Tibial artery (tissue), 4 donors: ENCODE measurements at regions not wholly inside any gene's neighbourhood (a gene's known extent, or its start where the extent isn't known, plus 50 kb on each side); places are given as distances from the start of the nearest gene placed in this dataset.

Source experiments
- DNase-seq, 2 donors: peaks; one replicate each; pipeline ENCODE4 v3.0.0-alpha.2; 2019
- H3K27ac ChIP-seq, 2 donors: fragments of 200-600 bp; sonication (generic) in 1 of 2; 1 replicate in 1 of 2; 2 replicates in 1 of 2; pipeline ENCODE4 v1.5.1; 2018 to 2019; ENCODE audit warnings: mild to moderate bottlenecking in 1 of 2
- H3K27me3 ChIP-seq, 2 donors: fragments of 200-600 bp; sonication (generic) in 1 of 2; one replicate each; pipeline versions ENCODE4 v1.5.1 to v1.6.0; 2016 to 2019
- H3K36me3 ChIP-seq, 3 donors: fragments of 200-600 bp; sonication (generic) in 2 of 3; one replicate each; pipeline ENCODE4 v1.5.1; 2016 to 2019; ENCODE audit warnings: mild to moderate bottlenecking in 2 of 3
- H3K4me1 ChIP-seq, 4 donors: fragments of 200-600 bp; sonication (generic) in 2 of 4; 1 replicate in 3 of 4; 2 replicates in 1 of 4; pipeline ENCODE4 v1.5.1; 2016 to 2019
- H3K4me3 ChIP-seq, 2 donors: fragments of 200-600 bp; sonication (generic) in 1 of 2; 1 replicate in 1 of 2; 2 replicates in 1 of 2; pipeline ENCODE4 v1.5.1; 2018 to 2019; ENCODE audit warnings: mild to moderate bottlenecking in 2 of 2
- H3K9me3 ChIP-seq, 3 donors: fragments of 200-600 bp; sonication (generic) in 1 of 3; one replicate each; pipeline ENCODE4 v1.5.1; 2016 to 2019
- CTCF ChIP-seq, 2 experiments: fragments of 200-600 bp in 1 of 2; fragments of 450-650 bp in 1 of 2; IDR thresholded peaks; one replicate each; pipeline ENCODE4 v1.5.1; 2017 to 2019; ENCODE audit warnings: antibody characterized with exemption in 2 of 2, mild to moderate bottlenecking in 1 of 2, moderate library complexity in 1 of 2
- intact Hi-C: fragments of 100-400 bp; cut with DNase I; formaldehyde crosslinking; loops from one replicate; pipeline ENCODE4 v1.15.0; 2023; ENCODE audit warnings: low total_unique reads

DNA sequence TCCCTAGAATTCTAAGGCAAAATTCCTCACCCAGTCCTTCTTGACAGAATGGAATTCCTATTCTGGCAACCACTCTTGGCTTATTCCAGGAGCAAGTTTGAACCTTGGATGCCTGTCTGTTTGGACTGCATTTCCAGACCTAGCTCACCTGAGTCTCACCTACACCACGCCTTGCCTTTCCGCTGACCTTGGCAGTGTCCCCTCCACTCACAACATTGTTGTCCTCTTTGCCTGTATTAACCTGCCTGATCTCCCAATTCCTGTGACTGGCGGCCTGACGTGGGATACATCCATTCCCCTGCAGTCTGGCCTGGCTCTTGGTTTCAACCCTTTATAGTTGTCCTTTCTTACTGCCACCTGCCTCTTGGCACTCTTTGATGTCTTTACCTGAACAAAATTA is 281.4 kb upstream of the SOX4 start:
- Histone ChIP-seq H3K4me3 (no peak overlapping the region), H3K4me1 (no peaks in the 10 kb centered on the region), H3K27ac (no peak overlapping the region), H3K36me3 (no peaks in the 10 kb centered on the region), H3K27me3 (no peaks in the 10 kb centered on the region), H3K9me3 (no peaks in the 10 kb centered on the region)
- DNase-seq: no peak
- intact Hi-C loops: no loop called here
- no peak for TF ChIP-seq CTCF (IDR thresholded peaks at IDR 0.05)

- intact Hi-C loops: no loop called here
- no peak for DNase-seq
- no peak for TF ChIP-seq CTCF (IDR thresholded peaks at IDR 0.05)
These were observed 275.9 kb upstream of the SOX4 start for GRCh38 chr6:21317642-21318041.

GRCh38 chr6:21321076-21321475 is 272.5 kb upstream of the SOX4 start:
- no peaks in the 10 kb centered on the region for H3K4me1 ChIP-seq
- TF ChIP-seq CTCF (IDR thresholded peaks at IDR 0.05): no peak
- H3K9me3 ChIP-seq: no peaks in the 10 kb centered on the region
- H3K36me3 ChIP-seq: no peaks in the 10 kb centered on the region
- no peak overlapping the region for H3K4me3 ChIP-seq
- intact Hi-C loops: no loop called here
- H3K27me3 ChIP-seq: no peaks in the 10 kb centered on the region
- DNase-seq: no peak
- no peak overlapping the region for H3K27ac ChIP-seq

More at GRCh38 chr6:21317642-21318041, 275.9 kb upstream of the SOX4 start:
- no peaks in the 10 kb centered on the region for H3K36me3 ChIP-seq
- no peak overlapping the region for H3K4me3 ChIP-seq
- no peaks in the 10 kb centered on the region for H3K4me1 ChIP-seq
- H3K9me3 ChIP-seq: no peaks in the 10 kb centered on the region
- no peaks in the 10 kb centered on the region for H3K27me3 ChIP-seq
- no peak overlapping the region for H3K27ac ChIP-seq

DNA sequence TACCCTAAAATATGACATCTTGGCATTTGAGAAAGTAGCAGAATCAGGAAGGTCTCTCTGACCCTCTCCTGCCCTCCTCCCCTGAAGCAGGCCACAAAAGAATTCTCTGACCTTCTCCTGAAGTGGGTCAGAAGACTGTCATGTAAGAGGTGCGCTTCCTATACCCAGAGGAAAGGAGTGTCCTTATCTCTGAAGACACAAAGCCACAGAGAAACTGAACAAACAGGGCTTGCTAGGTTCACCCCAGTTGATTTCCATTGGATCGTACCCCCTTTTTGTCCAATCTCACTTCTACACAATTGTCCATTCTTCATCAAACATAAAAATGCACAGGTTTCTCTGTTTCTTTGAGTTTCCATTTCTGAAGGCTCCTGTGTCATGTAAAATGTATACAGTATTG is 272.0 kb upstream of the SOX4 start:
- intact Hi-C loops: no loop called here
- Histone ChIP-seq H3K27me3 (no peaks in the 10 kb centered on the region), H3K27ac (no peak overlapping the region), H3K9me3 (no peaks in the 10 kb centered on the region), H3K4me1 (no peaks in the 10 kb centered on the region), H3K4me3 (no peak overlapping the region), H3K36me3 (no peaks in the 10 kb centered on the region)
- DNase-seq: no peak
- TF ChIP-seq CTCF (IDR thresholded peaks at IDR 0.05): no peak

- DNase-seq: no peak
- intact Hi-C loops: no loop called here
- H3K27me3 ChIP-seq: no peaks in the 10 kb centered on the region
These were observed 270.0 kb upstream of the SOX4 start for GRCh38 chr6:21323577-21323976.

More at GRCh38 chr6:21323577-21323976, 270.0 kb upstream of the SOX4 start:
- Histone ChIP-seq H3K4me1 (no peaks in the 10 kb centered on the region), H3K27ac (no peak overlapping the region), H3K9me3 (no peaks in the 10 kb centered on the region), H3K4me3 (no peak overlapping the region), H3K36me3 (no peaks in the 10 kb centered on the region)
- TF ChIP-seq CTCF (IDR thresholded peaks at IDR 0.05): no peak
